Endothelial cell of umbilical vein (primary cell): ENCODE measurements at regions not wholly inside any gene's neighbourhood (a gene's known extent, or its start where the extent isn't known, plus 50 kb on each side); places are given as distances from the start of the nearest gene placed in this dataset.
A peak's percentile ranks its signal among the peaks of the same experiment; 100 is the strongest.

ENCODE experiments used
- BruUV-seq: library from RNA; stranded (reverse); fragments of 400-500 nt; replicated peaks from 2 replicates; lab custom pipeline; 2021; lab: Mats Ljungman, UMichigan
- CTCF ChIA-PET: fragments of 300-600, 350-600 bp; sonication (Branson Sonifier 250); formaldehyde crosslinking; loops from one replicate; lab custom pipeline; 2021; ENCODE audit warnings: antibody characterized with exemption, inconsistent platforms; lab: Charles Lee
- POLR2A ChIA-PET: fragments of 300-600, 350-600 bp; sonication (Branson Sonifier 250); formaldehyde crosslinking; loops from one replicate; lab custom pipeline; 2021; ENCODE audit warnings: antibody characterized with exemption, inconsistent platforms; lab: Charles Lee
- DNase-seq: peaks from one replicate; pipeline ENCODE4 v3.0.0-alpha.2; 2011; ENCODE audit warnings: low read depth, low spot score
- FAIRE-seq: peaks from 2 replicates; lab custom pipeline; 2011; peaks lifted over from hg19 to GRCh38; lab: Jason Lieb, UNC
- H2AFZ ChIP-seq: 2 replicates; pipeline ENCODE4 v1.6.0; 2012; ENCODE audit warnings: low read depth, low read length, control low read depth, inconsistent platforms
- H3K27ac ChIP-seq: 2 replicates; pipeline ENCODE4 v1.5.1; 2011; ENCODE audit warnings: low read depth, mild to moderate bottlenecking, control low read depth, low read length, moderate library complexity; ENCODE audit not compliant: insufficient read depth
- H3K27me3 ChIP-seq, 2 experiments: 2 replicates each; pipeline versions ENCODE4 v1.6.0 to v1.6.1; 2011; ENCODE audit warnings: low read length in 2 of 2, mixed read lengths in 1 of 2; ENCODE audit not compliant: control insufficient read depth in 2 of 2, insufficient read depth in 2 of 2
- H3K36me3 ChIP-seq, 2 experiments: 2 replicates in 1 of 2; 3 replicates in 1 of 2; pipeline ENCODE4 v1.5.1; 2011; ENCODE audit warnings: low read length in 2 of 2, mild to moderate bottlenecking in 1 of 2, moderate library complexity in 1 of 2; ENCODE audit not compliant: control insufficient read depth in 2 of 2, insufficient read depth in 2 of 2; ENCODE audit errors: extremely low read depth in 1 of 2
- H3K4me1 ChIP-seq: 3 replicates; pipeline ENCODE4 v1.5.1; 2011; ENCODE audit warnings: mild to moderate bottlenecking, low read length; ENCODE audit not compliant: control insufficient read depth, insufficient read depth; ENCODE audit errors: extremely low read depth
- H3K4me2 ChIP-seq: 2 replicates; pipeline ENCODE4 v1.6.1; 2011; ENCODE audit warnings: low read length, control low read depth, mixed read lengths; ENCODE audit not compliant: insufficient read depth
- H3K4me3 ChIP-seq, 3 experiments: fragments of 200-600 bp in 1 of 3; sonication (generic), shearing (Covaris generic) in 1 of 3; replicated peaks in 1 of 3; 2 replicates each; pipeline ENCODE4 v1.5.1; 2011 to 2016; ENCODE audit warnings: control low read depth in 3 of 3, low read length in 3 of 3, mild to moderate bottlenecking in 2 of 3, inconsistent platforms in 1 of 3, low read depth in 1 of 3, moderate library complexity in 1 of 3; ENCODE audit not compliant: insufficient read depth in 1 of 3
- H3K79me2 ChIP-seq: 2 replicates; pipeline ENCODE4 v1.6.0; 2012; ENCODE audit warnings: low read length, inconsistent platforms; ENCODE audit not compliant: control insufficient read depth, insufficient read depth
- H3K9ac ChIP-seq: replicated peaks from 2 replicates; pipeline ENCODE3; 2011; ENCODE audit warnings: low read length, control low read depth; ENCODE audit not compliant: insufficient read depth; ENCODE audit errors: extremely low read depth
- H3K9me1 ChIP-seq: replicated peaks from 3 replicates; pipeline ENCODE4 v1.6.0; 2011; ENCODE audit warnings: mild to moderate bottlenecking, low read length; ENCODE audit not compliant: control insufficient read depth, insufficient read depth; ENCODE audit errors: extremely low read depth
- H3K9me3 ChIP-seq: replicated peaks from 2 replicates; pipeline ENCODE4 v1.5.1; 2012; ENCODE audit warnings: low read length, inconsistent platforms; ENCODE audit not compliant: control insufficient read depth, insufficient read depth
- H4K20me1 ChIP-seq: replicated peaks from 2 replicates; pipeline ENCODE3; 2011; ENCODE audit warnings: mild to moderate bottlenecking, low read length; ENCODE audit not compliant: control insufficient read depth, insufficient read depth; ENCODE audit errors: extremely low read depth
- EZH2 ChIP-seq: IDR thresholded peaks from 2 replicates; pipeline ENCODE4 v1.6.1; 2012; ENCODE audit warnings: borderline replicate concordance, low read depth, mild to moderate bottlenecking, moderate library complexity, low read length, inconsistent platforms; ENCODE audit not compliant: severe bottlenecking
- FOS ChIP-seq: IDR thresholded peaks from 2 replicates; pipeline ENCODE4 v1.6.1; 2011; ENCODE audit warnings: mild to moderate bottlenecking, low read length, moderate library complexity, borderline replicate concordance; ENCODE audit not compliant: insufficient read depth
- GATA2 ChIP-seq: IDR thresholded peaks from 2 replicates; pipeline ENCODE4 v1.7.0; 2011; ENCODE audit warnings: low read depth, mild to moderate bottlenecking, moderate library complexity, mixed read lengths, low read length; ENCODE audit not compliant: insufficient read length, insufficient read depth
- JUN ChIP-seq: IDR thresholded peaks from 2 replicates; pipeline ENCODE4 v1.6.1; 2011; ENCODE audit warnings: borderline replicate concordance, low read depth; ENCODE audit not compliant: insufficient read length, insufficient read depth
- MAX ChIP-seq: IDR thresholded peaks from 2 replicates; pipeline ENCODE4 v1.6.1; 2011; ENCODE audit not compliant: insufficient read depth, insufficient read length
- MYC ChIP-seq: IDR thresholded peaks from one replicate; pipeline ENCODE4 v1.6.1; 2011; ENCODE audit warnings: mild to moderate bottlenecking, low read depth, low read length
- POLR2A ChIP-seq: IDR thresholded peaks from 2 replicates; pipeline ENCODE4 v1.6.1; 2012; ENCODE audit warnings: low read depth, mild to moderate bottlenecking, control low read depth, low read length
- POLR2AphosphoS5 ChIP-seq: IDR thresholded peaks from 2 replicates; pipeline ENCODE4 v1.6.1; 2012; ENCODE audit warnings: low read depth, mild to moderate bottlenecking, control low read depth, low read length, moderate library complexity; ENCODE audit not compliant: insufficient read depth
- dilution Hi-C: fragments of 300-500 bp; cut with MboI; formaldehyde crosslinking; loops from one replicate; pipeline ENCODE4 v1.15.0; 2019; ENCODE audit warnings: low sequenced_read_pairs; ENCODE audit not compliant: extremely low pct_ligation_motif_present
- intact Hi-C: fragments of 100-400 bp; cut with micrococcal nuclease; formaldehyde crosslinking; loops from one replicate; pipeline ENCODE4 v1.10.0; 2022
- TF ChIP-seq, protein P1 (sequence below), 2 donors: IDR thresholded peaks; 1 replicate in 1 of 2; 2 replicates in 1 of 2; pipeline ENCODE4 v1.5.1; 2011; ENCODE audit warnings: low read length in 2 of 2, mild to moderate bottlenecking in 2 of 2, moderate library complexity in 2 of 2, control low read depth in 1 of 2, inconsistent platforms in 1 of 2, low read depth in 1 of 2; ENCODE audit not compliant: insufficient read depth in 1 of 2; ENCODE audit errors: extremely low read depth in 1 of 2

DNA sequence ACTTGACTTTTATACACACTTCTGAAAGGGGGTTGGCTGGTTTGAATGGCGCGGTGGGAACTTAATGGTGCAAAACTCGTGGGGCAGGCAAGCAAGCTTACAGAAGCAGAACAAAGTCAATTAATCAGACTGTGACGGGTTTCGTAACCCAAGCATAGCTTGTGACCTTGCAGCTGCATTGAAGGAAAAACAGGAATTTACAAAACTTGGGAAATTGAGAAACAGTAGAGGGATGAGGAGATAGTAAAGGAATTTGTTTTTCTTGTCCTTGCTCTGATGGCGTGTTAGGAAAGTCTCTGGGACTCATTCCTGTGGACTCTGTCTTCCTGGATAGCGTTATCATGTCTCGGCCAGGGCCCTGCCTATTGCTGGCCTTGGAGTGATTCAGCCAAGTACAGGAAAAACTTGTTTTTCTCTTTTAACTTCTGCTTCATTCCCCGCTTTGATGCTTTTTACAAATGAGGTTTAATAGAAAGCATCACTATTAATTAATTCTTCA lies 220.0 kb upstream of the KCND2 start:
- no peak overlapping the region for H3K27ac ChIP-seq
- dilution Hi-C loops (no loop called here), intact Hi-C loops (no loop called here)
- H3K4me2 ChIP-seq: no peak overlapping the region
- no peaks in the 10 kb centered on the region for H4K20me1 ChIP-seq
- DNase-seq (peak; percentile 3), FAIRE-seq (no peak)
- no peaks in the 10 kb centered on the region for H3K9me3 ChIP-seq
- BruUV-seq: no TSS peak
- no peak overlapping the region for H3K9ac ChIP-seq
- TF ChIP-seq MYC: no peak
- no peak for TF ChIP-seq EZH2
- TF ChIP-seq POLR2AphosphoS5: no peak
- TF ChIP-seq POLR2A: no peak
- TF ChIP-seq MAX: no peak
- TF ChIP-seq, protein P1, sequence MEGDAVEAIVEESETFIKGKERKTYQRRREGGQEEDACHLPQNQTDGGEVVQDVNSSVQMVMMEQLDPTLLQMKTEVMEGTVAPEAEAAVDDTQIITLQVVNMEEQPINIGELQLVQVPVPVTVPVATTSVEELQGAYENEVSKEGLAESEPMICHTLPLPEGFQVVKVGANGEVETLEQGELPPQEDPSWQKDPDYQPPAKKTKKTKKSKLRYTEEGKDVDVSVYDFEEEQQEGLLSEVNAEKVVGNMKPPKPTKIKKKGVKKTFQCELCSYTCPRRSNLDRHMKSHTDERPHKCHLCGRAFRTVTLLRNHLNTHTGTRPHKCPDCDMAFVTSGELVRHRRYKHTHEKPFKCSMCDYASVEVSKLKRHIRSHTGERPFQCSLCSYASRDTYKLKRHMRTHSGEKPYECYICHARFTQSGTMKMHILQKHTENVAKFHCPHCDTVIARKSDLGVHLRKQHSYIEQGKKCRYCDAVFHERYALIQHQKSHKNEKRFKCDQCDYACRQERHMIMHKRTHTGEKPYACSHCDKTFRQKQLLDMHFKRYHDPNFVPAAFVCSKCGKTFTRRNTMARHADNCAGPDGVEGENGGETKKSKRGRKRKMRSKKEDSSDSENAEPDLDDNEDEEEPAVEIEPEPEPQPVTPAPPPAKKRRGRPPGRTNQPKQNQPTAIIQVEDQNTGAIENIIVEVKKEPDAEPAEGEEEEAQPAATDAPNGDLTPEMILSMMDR (IDR thresholded peaks at IDR 0.05; ENCODE audit: extremely low read depth in 1 of 2, insufficient read depth in 1 of 2, low read depth in 1 of 2, low read length in 2 of 2): no peak
- TF ChIP-seq FOS: peak; percentile 6
- TF ChIP-seq GATA2: peak; percentile 12
- TF ChIP-seq JUN: no peak
- no peak overlapping the region for H3K4me3 ChIP-seq
- H3K36me3 ChIP-seq: no peaks in the 10 kb centered on the region
- H3K9me1 ChIP-seq: no peaks in the 10 kb centered on the region
- H3K27me3 ChIP-seq: no peaks in the 10 kb centered on the region
- ChIA-PET CTCF (no interaction called here), POLR2A (no interaction called here)
- H3K79me2 ChIP-seq: no peaks in the 10 kb centered on the region
- no peak overlapping the region for H2AFZ ChIP-seq
- no peaks in the 10 kb centered on the region for H3K4me1 ChIP-seq
